Left lung (tissue), 4 donors: ENCODE measurements at regions not wholly inside any gene's neighbourhood (a gene's known extent, or its start where the extent isn't known, plus 50 kb on each side); places are given as distances from the start of the nearest gene placed in this dataset.

Experiments used
- ATAC-seq: fragments of 200-7000 bp; cut with Tn5 transposase; one replicate; pipeline ENCODE4 v1.9.1; 2020; ENCODE audit warnings: moderate library complexity
- DNase-seq, 4 donors: peaks; one replicate each; pipeline ENCODE4 v3.0.0-alpha.2; 2013 to 2020
- H3K27ac ChIP-seq, 2 donors: fragments of 200-600 bp; sonication (generic) in 1 of 2; one replicate each; pipeline versions ENCODE4 v1.5.0 to v1.8.0; 2020 to 2021
- H3K27me3 ChIP-seq, 2 donors: fragments of 200-600 bp; sonication (generic) in 1 of 2; one replicate each; pipeline versions ENCODE4 v1.5.0 to v1.8.0; 2020 to 2021
- H3K36me3 ChIP-seq, 2 donors: fragments of 200-600 bp; sonication (generic) in 1 of 2; one replicate each; pipeline versions ENCODE4 v1.5.0 to v1.8.0; 2020 to 2021
- H3K4me1 ChIP-seq, 2 donors: fragments of 200-600 bp; one replicate each; pipeline ENCODE4 v1.8.0; 2021
- H3K4me3 ChIP-seq, 2 donors: fragments of 200-600 bp; sonication (generic) in 1 of 2; one replicate each; pipeline versions ENCODE4 v1.5.0 to v1.8.0; 2020 to 2021; ENCODE audit warnings: mild to moderate bottlenecking in 1 of 2
- H3K9me3 ChIP-seq, 2 donors: fragments of 200-600 bp; sonication (generic) in 1 of 2; one replicate each; pipeline versions ENCODE4 v1.5.0 to v1.8.0; 2020 to 2021
- CTCF ChIP-seq, 2 donors: fragments of 200-600 bp; sonication (generic) in 1 of 2; IDR thresholded peaks; one replicate each; pipeline versions ENCODE4 v1.5.0 to v1.8.0; 2021; ENCODE audit warnings: antibody characterized with exemption in 2 of 2
- intact Hi-C, 2 donors: fragments of 100-400 bp; cut with DNase I; formaldehyde crosslinking; loops; one replicate each; pipeline versions ENCODE4 v1.11.2 to v1.14.2; 2022
- donor health status: DM: no; HTN: yes; CAD: no.
- donor health status: DM: no; HTN: no; CAD: no.

GRCh38 chr13:68597641-68598040, 1367.5 kb upstream of the PCDH9 start:
- ATAC-seq (no peak), DNase-seq (no peak)
- intact Hi-C loops = no loop called here
- Histone ChIP-seq H3K27me3 (no peaks in the 10 kb centered on the region), H3K9me3 (peaks cover 0 to 3% of the 10 kb centered on the region in 2 donors), H3K4me3 (no peak overlapping the region), H3K27ac (no peak overlapping the region), H3K36me3 (no peaks in the 10 kb centered on the region), H3K4me1 (no peaks in the 10 kb centered on the region)
- no peak for TF ChIP-seq CTCF (IDR thresholded peaks at IDR 0.05)

GRCh38 chr13:68588623-68589022, 1358.5 kb upstream of the PCDH9 start:
- ATAC-seq (no peak), DNase-seq (no peak)
- H3K9me3 ChIP-seq = no peaks in the 10 kb centered on the region
- no peaks in the 10 kb centered on the region for H3K36me3 ChIP-seq
- no peaks in the 10 kb centered on the region for H3K4me1 ChIP-seq
- no peak overlapping the region for H3K27ac ChIP-seq
- H3K27me3 ChIP-seq = no peaks in the 10 kb centered on the region
- no peak for TF ChIP-seq CTCF (IDR thresholded peaks at IDR 0.05)
- no peak overlapping the region for H3K4me3 ChIP-seq
- intact Hi-C loops = no loop called here

- TF ChIP-seq CTCF (IDR thresholded peaks at IDR 0.05) = no peak
- H3K4me1 ChIP-seq = no peaks in the 10 kb centered on the region
- no peak overlapping the region for H3K27ac ChIP-seq
- H3K27me3 ChIP-seq = no peaks in the 10 kb centered on the region
- ATAC-seq (no peak), DNase-seq (no peak)
- intact Hi-C loops = no loop called here
- H3K4me3 ChIP-seq = no peak overlapping the region
- H3K36me3 ChIP-seq = no peaks in the 10 kb centered on the region
- H3K9me3 ChIP-seq = no peaks in the 10 kb centered on the region
These were observed 1354.6 kb upstream of the PCDH9 start for GRCh38 chr13:68584776-68585175.

GRCh38 chr13:68574053-68574452, 1343.9 kb upstream of the PCDH9 start:
- TF ChIP-seq CTCF (IDR thresholded peaks at IDR 0.05) = no peak
- no peaks in the 10 kb centered on the region for H3K27me3 ChIP-seq
- H3K4me1 ChIP-seq = no peaks in the 10 kb centered on the region
- DNase-seq (no peak), ATAC-seq (no peak)
- peaks cover 0 to 13% of the 10 kb centered on the region in 2 donors for H3K9me3 ChIP-seq
- no peak overlapping the region for H3K4me3 ChIP-seq
- no peaks in the 10 kb centered on the region for H3K36me3 ChIP-seq
- H3K27ac ChIP-seq = no peak overlapping the region
- intact Hi-C loops = no loop called here

GRCh38 chr13:68551701-68552522, 1321.8 kb upstream of the PCDH9 start:
- no peak overlapping the region for H3K27ac ChIP-seq
- H3K4me3 ChIP-seq = no peak overlapping the region
- H3K4me1 ChIP-seq = no peaks in the 10 kb centered on the region
- peaks cover 0 to 2% of the 10 kb centered on the region in 2 donors for H3K9me3 ChIP-seq
- DNase-seq (no peak), ATAC-seq (no peak)
- H3K27me3 ChIP-seq = no peaks in the 10 kb centered on the region
- no peak for TF ChIP-seq CTCF (IDR thresholded peaks at IDR 0.05)
- intact Hi-C loops = no loop called here
- no peaks in the 10 kb centered on the region for H3K36me3 ChIP-seq
